SU-DHL-6 (cell line): ENCODE measurements at regions not wholly inside any gene's neighbourhood (a gene's known extent, or its start where the extent isn't known, plus 50 kb on each side); places are given as distances from the start of the nearest gene placed in this dataset.
A peak's percentile ranks its signal among the peaks of the same experiment; 100 is the strongest.

Source experiments
- H2AFZ ChIP-seq: fragments of 200-600 bp; sonication (generic); 2 replicates; pipeline ENCODE4 v1.6.1; 2014; ENCODE audit warnings: low read depth, mild to moderate bottlenecking, moderate library complexity, mixed read lengths, antibody characterized with exemption, low read length; ENCODE audit not compliant: severe bottlenecking
- H3F3A ChIP-seq: fragments of 200-600 bp; shearing (Covaris generic); 2 replicates; pipeline ENCODE4 v1.6.0; 2016; ENCODE audit warnings: antibody characterized with exemption, mild to moderate bottlenecking; ENCODE audit not compliant: insufficient read depth
- H3K27ac ChIP-seq: fragments of 200-600 bp; sonication (generic); 2 replicates; pipeline ENCODE4 v1.5.1; 2016; ENCODE audit warnings: low read depth, mild to moderate bottlenecking, low read length, moderate library complexity, mixed read lengths
- H3K27me3 ChIP-seq: fragments of 200-600 bp; sonication (generic), shearing (Covaris generic); 2 replicates; pipeline ENCODE4 v1.6.0; 2014; ENCODE audit warnings: mild to moderate bottlenecking, low read length
- H3K36me3 ChIP-seq: fragments of 200-600 bp; sonication (generic); 2 replicates; pipeline ENCODE4 v1.6.1; 2014; ENCODE audit warnings: mild to moderate bottlenecking, low read length, mixed read lengths
- H3K4me2 ChIP-seq: fragments of 300-600, 200-600 bp; shearing (Covaris generic), sonication (generic); 2 replicates; pipeline ENCODE4 v1.6.0; 2014; ENCODE audit warnings: low read length, low read depth, mild to moderate bottlenecking; ENCODE audit not compliant: poor library complexity, severe bottlenecking
- H3K4me3 ChIP-seq: fragments of 200-600 bp; sonication (generic); 2 replicates; pipeline ENCODE4 v1.5.1; 2014; ENCODE audit warnings: antibody characterized with exemption, low read length, mild to moderate bottlenecking, mixed read lengths; ENCODE audit not compliant: insufficient read depth, poor library complexity, severe bottlenecking
- H3K79me2 ChIP-seq: fragments of 200-600 bp; sonication (generic); 2 replicates; pipeline ENCODE4 v1.6.1; 2014; ENCODE audit warnings: mild to moderate bottlenecking, low read length, moderate library complexity; ENCODE audit not compliant: insufficient read depth
- H3K9ac ChIP-seq: fragments of 200-600 bp; sonication (generic); 2 replicates; pipeline ENCODE4 v1.7.0; 2014; ENCODE audit warnings: mild to moderate bottlenecking, low read length
- H3K9me2 ChIP-seq: fragments of 200-600 bp; sonication (generic); replicated peaks from 2 replicates; pipeline ENCODE4 v1.6.1; 2014; ENCODE audit warnings: low read length; ENCODE audit not compliant: insufficient read depth
- H3K9me3 ChIP-seq: fragments of 200-600 bp; sonication (generic); 2 replicates; pipeline ENCODE4 v1.6.1; 2014; ENCODE audit warnings: low read length, mixed read lengths; ENCODE audit not compliant: insufficient read depth
- H4K20me1 ChIP-seq: fragments of 200-600 bp; sonication (generic); 2 replicates; pipeline ENCODE4 v1.6.1; 2014; ENCODE audit warnings: low read depth, mild to moderate bottlenecking, antibody characterized with exemption, low read length, moderate library complexity, mixed read lengths
- CTCF ChIP-seq: fragments of 200-600 bp; sonication (generic); IDR thresholded peaks from one replicate; pipeline ENCODE4 v1.5.1; 2017; ENCODE audit warnings: antibody characterized with exemption, mild to moderate bottlenecking, low read length, moderate library complexity; ENCODE audit not compliant: insufficient read depth, poor library complexity, severe bottlenecking
- EZH2phosphoT487 ChIP-seq: fragments of 200-600 bp; sonication (generic), shearing (Covaris generic); conservative IDR thresholded peaks from 2 replicates; pipeline ENCODE4 v1.6.1; 2018; ENCODE audit warnings: mild to moderate bottlenecking, antibody characterized with exemption, low read length, moderate library complexity, mixed read lengths

GRCh38 chr4:31383767-31384166 is 663.6 kb downstream of the PCDH7 start:
- no peak overlapping the region for H3K27ac ChIP-seq
- no peaks in the 10 kb centered on the region for H3K9me2 ChIP-seq
- H4K20me1 ChIP-seq = no peaks in the 10 kb centered on the region
- no peaks in the 10 kb centered on the region for H3F3A ChIP-seq
- no peak overlapping the region for H3K9ac ChIP-seq
- no peak overlapping the region for H3K4me3 ChIP-seq
- no peak overlapping the region for H3K4me2 ChIP-seq
- H3K79me2 ChIP-seq = no peaks in the 10 kb centered on the region
- no peaks in the 10 kb centered on the region for H3K9me3 ChIP-seq
- no peaks in the 10 kb centered on the region for H3K27me3 ChIP-seq
- no peak overlapping the region for H2AFZ ChIP-seq
- TF ChIP-seq CTCF = no peak
- no peak for TF ChIP-seq EZH2phosphoT487
- H3K36me3 ChIP-seq = no peaks in the 10 kb centered on the region

- no peaks in the 10 kb centered on the region for H3K79me2 ChIP-seq
- H3K27ac ChIP-seq = no peak overlapping the region
- no peak overlapping the region for H3K4me3 ChIP-seq
- no peaks in the 10 kb centered on the region for H3K9me3 ChIP-seq
- no peaks in the 10 kb centered on the region for H3K36me3 ChIP-seq
- no peaks in the 10 kb centered on the region for H3K27me3 ChIP-seq
- no peak overlapping the region for H3K4me2 ChIP-seq
- TF ChIP-seq EZH2phosphoT487 (no peak), CTCF (no peak)
- no peaks in the 10 kb centered on the region for H4K20me1 ChIP-seq
- H3F3A ChIP-seq = no peaks in the 10 kb centered on the region
- peak overlapping the region; percentile 55 for H2AFZ ChIP-seq
- no peak overlapping the region for H3K9ac ChIP-seq
- H3K9me2 ChIP-seq = no peaks in the 10 kb centered on the region
Measured at GRCh38 chr4:31390849-31391248, 670.7 kb downstream of the PCDH7 start.

GRCh38 chr4:31391976-31392375 is 671.8 kb downstream of the PCDH7 start:
- H3K9ac ChIP-seq = no peak overlapping the region
- no peaks in the 10 kb centered on the region for H3K9me2 ChIP-seq
- H4K20me1 ChIP-seq = no peaks in the 10 kb centered on the region
- no peaks in the 10 kb centered on the region for H3K36me3 ChIP-seq
- no peak overlapping the region for H3K4me3 ChIP-seq
- no peaks in the 10 kb centered on the region for H3K9me3 ChIP-seq
- no peak overlapping the region for H3K4me2 ChIP-seq
- no peak overlapping the region for H2AFZ ChIP-seq
- no peak overlapping the region for H3K27ac ChIP-seq
- no peaks in the 10 kb centered on the region for H3K79me2 ChIP-seq
- H3K27me3 ChIP-seq = no peaks in the 10 kb centered on the region
- H3F3A ChIP-seq = no peaks in the 10 kb centered on the region
- TF ChIP-seq CTCF = no peak
- TF ChIP-seq EZH2phosphoT487 = no peak
